ENCODE measurements at regions not wholly inside any gene's neighbourhood (a gene's known extent, or its start where the extent isn't known, plus 50 kb on each side); places are given as distances from the start of the nearest gene placed in this dataset.

DNA sequence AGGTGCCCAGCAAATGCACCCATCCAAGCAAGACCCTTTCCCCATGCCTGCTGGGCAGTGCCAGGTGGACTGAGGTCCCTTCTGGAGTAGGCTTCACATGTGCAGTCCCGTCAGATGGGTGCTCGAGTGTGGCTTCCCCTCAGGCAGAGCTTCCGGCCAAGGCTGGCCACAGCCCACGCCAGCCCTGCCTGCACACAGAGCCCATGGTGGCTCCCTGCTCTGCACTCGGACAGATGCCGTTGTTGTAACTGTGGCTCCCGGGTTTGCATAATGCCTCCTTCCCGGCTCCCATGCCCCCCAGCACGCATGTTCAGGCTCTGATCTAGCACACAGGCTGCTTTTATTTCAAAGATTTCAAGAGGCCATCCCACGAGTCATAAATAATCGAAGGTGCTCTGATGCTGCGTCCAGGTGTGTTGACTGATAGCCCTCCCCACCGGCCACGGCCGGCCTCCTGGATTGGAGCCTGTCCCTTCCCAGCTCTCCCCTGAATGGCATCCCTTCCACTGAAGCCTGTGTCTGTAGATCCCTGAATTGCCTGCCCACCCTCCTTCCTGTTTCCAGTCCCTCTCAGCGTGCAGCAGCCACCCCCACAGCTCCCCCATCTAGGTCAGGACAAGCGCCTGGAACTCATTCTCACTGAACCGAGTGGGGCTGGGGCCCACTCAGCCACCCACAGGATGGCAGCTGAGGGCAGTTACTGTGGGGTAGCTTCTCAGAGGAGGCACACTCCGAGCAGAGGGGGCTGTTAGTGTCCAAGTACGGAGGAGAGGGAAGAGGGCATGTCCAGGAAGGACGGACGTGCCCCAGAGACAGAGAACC is 100.0 kb upstream of the LINGO1 start:
- no peak for DNase-seq (ENCODE audit: low spot score)

DNA sequence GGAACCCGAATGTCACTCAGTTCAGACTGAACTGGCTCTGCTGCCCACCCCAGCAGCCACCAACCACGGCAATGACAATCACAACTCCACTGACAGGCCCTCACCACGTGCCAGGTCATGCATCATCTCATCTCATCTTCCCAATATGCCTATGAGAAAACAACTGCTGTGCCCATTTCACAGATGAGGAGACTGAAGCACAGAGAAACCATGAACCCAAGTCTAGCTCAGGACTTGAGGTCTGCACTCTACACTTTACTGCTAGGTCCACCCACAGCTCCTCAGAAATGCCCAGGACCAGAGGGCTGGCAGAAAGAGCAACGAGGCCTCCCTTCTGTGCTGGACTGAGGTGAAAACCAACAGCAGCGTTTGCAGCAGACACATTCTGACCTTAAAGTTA is 99.2 kb upstream of the LINGO1 start:
- no peak for DNase-seq (ENCODE audit: low spot score)

DNA sequence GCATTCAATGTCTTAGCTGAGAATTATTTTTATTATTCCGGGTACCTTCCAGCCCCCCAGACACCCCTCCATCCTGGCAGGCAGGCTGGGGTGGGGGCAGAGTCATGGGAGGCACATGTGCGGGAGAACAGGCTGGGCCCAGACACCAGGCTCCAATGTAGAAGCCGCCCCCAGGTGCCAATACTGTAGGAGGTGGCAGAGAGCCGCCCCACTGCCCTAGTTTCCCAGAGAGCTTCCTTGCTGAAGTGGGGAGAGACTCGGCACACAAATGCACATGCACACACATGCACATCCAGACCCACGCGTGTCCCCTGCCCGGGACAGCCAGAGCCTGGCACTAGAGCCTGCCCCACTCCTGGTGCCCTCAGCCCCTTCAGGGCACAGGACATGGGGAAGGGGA is 98.4 kb upstream of the LINGO1 start:
- DNase-seq (ENCODE audit: low spot score) = no peak

DNA sequence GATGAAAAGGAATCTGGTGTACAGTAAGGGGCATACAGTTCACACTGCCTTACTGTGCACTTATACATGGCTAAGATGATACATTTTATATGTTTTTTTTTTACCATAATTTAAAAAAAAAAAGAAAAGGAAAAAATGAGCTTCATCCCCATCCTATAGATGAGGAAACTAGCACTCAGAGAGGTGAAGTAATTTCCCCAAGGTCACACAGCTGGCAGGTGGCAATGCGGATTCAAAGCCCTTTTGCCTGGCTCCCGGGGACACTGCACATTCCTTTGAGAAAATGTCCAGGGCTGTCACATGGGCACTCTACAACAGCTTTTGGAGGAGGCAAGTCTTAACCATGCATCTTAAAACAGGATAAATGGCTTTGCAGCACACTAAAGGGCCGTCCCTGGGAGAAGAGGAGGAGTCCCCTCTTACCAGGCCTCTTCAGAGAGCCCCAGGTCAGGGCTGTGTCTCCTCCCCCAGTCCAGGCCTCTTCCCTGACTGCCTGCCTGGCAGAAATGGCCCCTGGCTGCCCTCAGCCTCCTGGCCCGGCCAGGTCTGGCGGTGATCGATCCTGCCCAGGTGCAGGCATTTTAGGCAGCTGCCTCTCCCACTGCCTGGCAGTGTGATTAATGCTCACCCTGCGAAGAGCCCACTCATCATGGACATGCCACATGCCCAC is 95.1 kb upstream of the LINGO1 start:
- DNase-seq (ENCODE audit: low spot score) = no peak

DNA sequence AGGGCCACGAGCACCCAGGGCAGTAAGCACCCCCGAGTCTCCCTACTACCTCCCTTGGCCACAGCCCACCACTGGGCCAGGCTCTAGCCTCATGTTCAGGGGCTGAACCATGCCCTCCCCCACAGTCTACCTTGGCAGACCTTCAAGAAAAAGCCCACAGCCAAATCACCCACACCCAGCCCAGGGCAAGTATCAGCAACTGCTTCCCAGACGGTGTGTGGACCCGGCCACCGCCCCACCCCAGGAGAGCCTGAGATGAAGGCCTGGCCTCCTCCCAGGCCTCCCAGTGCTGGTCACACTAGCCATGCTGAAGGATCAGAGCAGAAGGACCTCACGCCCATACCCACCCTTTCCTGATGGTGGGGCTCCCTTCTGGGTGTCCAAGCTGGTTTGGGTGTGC is 92.0 kb upstream of the LINGO1 start:
- no peak for DNase-seq (ENCODE audit: low spot score)

DNA sequence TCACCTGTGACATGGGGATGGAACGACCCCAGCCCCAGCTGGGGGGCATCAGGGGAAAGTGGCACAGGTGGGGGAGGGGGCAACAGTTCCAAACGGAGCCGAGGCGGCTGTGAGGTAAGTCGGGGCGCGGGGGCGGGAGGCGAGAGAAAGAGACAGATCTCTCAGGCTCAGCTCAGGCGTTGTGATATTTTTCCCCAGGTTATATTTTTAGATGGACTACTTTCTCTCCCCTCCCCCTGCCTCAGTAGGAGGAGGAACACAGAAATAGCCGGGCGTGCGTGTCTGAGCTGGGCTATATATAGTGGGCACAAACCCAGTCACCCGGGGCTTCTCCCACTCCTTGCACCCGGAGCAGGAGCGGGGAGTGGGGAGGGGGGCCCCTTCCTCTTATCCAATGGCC is 91.0 kb upstream of the LINGO1 start:
- DNase-seq (ENCODE audit: low spot score) = no peak

DNA sequence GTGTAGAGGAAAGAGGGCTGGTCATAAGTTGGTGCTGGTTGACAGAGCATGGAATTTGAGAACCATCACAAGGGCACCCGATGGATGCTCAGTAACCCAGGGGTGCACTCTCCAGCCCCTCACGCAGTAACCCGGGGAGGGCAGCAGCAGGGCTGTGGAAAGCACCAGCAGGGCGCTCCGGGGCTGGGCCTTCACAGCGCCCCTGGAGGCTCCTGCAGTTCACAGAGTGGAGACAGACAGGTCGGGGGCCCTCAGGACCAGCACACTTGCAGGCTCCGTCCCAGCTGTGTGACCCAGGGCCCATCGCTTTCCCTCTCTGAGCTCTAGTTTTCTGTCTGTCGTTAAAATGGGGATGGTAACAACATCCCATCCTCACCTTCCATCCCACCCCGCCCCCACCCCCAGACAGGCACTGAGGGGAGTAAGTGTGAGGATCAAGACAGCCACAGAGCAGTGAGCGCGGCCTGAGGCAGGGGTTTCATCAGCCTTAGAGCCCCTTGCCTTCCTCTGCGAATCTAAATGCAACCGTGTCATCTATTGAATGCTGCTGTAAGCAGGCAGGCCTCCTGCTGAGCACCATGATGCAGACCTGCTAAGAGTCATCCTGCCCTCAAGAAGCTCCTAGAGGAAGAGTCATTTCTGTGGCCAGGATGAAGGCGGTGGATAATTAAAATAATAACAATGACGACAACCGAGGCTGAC is 90.2 kb upstream of the LINGO1 start:
- no peak for DNase-seq (ENCODE audit: low spot score)

DNA sequence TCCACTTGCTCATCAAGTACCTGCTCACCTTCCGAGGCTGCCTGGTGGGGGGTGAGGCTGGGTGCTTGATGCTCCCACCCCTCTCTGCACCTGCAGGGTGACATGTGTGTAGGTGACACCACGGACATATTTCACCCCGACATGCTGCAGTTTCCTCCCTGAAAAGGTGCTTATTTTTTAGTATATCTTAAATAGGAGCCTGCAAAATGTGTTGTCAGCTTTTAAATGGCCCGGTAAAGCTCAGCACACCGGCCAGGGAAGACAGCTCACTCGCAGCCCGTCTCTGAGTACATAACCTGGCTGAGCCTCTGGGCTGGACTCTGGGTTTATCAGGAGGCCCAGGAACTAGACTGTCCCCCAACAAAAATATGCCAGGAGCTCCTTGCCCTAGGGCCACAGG is 89.3 kb upstream of the LINGO1 start:
- DNase-seq (ENCODE audit: low spot score) = no peak

DNA sequence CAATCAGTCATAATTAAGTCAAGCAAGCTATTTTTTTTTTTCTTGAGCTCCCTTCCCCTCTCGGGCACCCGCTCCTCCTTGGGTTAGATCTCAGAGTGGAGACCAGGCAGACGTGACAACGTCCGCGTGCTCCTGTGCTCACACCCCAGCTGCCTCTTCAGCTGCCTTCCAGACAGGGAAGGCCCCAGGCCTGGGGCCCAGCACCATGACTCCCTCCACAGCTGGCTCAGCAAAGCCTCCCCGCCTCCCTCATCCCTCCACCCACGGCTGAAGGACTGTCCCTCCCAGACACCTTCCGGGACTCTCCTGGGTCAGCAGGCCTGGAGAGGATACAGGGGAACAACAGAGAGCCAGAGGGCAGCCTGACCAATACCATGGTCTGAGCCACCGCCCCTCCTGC is 87.9 kb upstream of the LINGO1 start:
- no peak for DNase-seq (ENCODE audit: low spot score)

DNA sequence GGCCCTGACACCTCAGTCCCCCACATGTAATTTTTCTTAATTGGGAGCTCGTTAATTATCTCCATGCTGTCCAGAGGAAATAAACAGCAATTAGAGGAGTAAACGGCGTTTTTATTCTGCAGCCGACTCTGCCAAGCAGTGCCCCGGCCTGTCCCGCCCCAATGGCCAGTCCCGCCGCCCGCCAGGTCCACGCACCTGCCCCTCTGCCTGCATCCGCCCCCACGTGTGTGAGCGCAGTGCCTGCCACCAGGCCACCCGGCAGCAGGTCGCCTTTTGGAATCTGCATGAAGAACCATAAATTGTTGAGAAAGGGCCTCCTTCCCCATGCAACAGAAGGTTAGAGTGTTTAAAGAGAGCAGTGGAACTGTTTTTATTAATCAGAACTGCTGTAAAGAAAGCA is 87.5 kb upstream of the LINGO1 start:
- DNase-seq (ENCODE audit: low spot score) = no peak

DNA sequence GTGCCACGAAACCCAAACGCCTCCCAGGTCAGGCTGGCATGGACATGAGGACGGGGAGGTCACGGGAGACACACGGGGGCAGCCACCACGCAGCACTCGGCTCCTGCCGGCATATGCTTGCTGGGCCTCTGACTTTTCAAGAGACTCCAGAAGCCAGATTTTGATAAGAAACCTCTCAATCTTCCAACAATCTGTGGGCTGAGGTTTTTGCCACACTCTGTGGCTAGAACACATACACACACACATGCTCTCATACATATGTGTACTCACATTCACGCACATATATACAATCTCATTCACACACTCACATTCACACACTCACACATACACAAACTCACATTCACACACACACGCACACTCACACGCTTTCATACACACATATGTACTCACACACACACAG is 86.7 kb upstream of the LINGO1 start:
- DNase-seq (ENCODE audit: low spot score) = no peak

DNA sequence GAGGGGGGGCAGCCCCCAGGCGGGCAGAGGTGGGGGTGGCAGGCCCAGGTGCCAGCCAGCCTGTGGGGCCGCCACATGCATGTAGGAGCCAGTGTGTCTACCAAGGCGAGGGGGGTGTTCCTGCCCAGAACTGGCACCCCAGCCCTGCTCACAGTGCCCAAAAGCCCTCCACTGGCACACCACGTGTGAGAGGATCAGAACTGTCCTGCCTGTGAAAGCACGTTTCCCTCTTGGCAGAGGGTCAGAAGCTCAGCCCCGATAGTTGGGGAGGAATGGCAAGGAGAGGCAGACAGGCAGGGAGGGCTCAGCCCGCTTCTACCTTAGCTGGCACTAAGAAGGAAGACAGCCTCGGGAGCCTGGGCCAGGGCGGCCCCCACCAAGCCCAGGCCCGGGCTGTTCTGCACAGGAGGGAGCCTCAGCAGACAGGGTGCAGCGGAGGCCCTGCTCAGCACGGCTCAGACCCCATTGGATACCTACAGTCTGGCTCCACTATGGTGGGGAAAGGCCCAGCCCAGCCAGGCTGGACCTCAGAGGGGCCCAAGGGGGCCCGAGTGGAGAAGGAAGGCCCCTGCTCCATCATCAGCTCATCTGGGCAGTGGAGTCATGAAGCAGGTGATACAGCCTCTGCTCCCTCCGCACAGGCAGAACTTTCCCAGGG is 84.8 kb upstream of the LINGO1 start:
- no peak for DNase-seq (ENCODE audit: low spot score)

DNA sequence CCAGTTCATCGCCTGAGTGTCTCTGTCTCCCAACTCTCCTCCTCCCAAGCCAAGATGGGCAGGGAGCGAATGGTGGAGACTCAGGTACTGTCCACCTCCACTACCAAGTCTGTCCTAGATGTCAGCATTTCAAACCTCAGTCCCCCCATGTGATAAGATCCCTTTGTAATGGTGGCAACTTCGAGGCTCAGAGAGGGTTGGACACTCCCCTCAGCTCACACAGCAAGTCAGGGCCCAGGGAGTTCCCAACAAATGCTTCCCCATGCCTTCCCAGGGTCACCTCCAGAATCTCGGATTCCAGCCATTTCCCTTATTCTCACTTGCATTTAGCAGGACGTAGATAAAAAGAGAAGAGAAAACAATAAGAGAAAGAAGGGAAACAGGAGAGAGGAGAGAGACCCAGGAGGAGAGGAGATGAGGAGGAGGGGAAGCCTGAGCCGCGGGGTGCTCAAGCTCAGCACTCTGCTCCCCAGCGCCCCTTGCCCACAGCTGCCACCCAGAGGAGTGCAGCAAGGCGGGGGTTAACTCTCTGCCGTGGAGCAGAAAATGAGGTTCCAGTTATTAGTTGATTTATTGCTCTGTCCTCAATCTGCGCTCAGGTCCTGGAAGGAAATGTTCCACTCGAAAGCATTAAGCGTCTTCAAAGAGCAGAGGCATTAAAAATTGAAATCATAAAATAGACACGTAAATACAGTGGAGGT is 84.1 kb upstream of the LINGO1 start:
- DNase-seq (ENCODE audit: low spot score) = no peak

DNA sequence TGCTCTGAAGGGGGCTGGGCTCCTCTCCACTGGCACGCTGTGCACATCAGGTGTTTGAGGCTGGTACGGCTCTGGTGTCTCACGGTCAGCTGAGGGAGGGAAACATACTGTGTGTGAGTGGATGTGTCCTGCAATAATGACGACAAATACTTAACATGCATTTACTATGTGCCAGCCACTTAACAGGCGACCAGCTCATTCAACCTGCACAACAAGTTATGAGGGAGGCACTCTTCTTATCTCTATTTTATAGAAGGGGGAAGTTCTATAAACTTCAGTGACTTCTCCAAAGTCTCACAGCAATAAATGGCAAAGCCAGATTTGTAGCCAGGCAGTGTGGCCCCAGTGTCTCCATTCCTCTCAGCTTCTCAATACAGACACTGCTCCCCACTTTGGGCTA is 83.1 kb upstream of the LINGO1 start:
- DNase-seq (ENCODE audit: low spot score) = no peak

DNA sequence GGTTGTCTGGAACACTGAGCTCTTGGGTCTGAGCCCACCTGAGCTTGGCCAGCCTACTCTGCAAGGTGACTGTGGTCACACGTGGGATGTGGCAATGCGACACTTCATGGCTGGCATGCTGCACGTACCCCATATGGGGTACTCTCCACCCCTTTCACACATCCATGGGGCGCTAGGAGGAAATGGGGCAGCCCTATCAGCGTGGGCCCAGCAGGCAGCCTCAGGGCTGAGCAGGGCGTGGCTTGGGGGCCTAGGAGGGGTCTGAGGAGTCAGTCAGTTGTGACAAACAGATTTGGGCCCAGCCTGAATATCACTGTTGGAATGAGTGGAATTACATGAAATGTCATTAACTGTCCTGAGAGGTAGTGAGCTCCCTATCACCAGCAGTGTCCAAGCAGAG is 82.3 kb upstream of the LINGO1 start:
- no peak for DNase-seq (ENCODE audit: low spot score)

DNA sequence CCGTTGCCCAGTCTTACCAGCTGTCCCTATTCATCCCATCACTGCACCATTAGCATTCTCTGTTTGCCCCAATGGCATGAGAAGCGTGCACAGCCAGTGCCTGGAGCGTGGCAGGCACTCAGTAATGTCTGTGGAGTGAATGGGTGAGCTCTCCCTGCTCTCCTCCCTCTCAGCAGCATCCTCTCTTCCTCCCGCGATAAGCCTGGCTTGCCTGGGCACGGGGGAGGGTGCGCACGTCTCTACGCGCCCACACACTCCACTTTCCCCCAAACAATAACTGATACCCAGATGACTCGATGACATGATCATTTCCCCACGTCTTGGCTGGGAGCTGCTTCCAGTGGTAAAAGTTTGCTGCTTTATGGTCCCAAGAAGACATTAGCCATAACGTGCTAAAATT is 81.8 kb upstream of the LINGO1 start:
- DNase-seq (ENCODE audit: low spot score) = no peak

DNA sequence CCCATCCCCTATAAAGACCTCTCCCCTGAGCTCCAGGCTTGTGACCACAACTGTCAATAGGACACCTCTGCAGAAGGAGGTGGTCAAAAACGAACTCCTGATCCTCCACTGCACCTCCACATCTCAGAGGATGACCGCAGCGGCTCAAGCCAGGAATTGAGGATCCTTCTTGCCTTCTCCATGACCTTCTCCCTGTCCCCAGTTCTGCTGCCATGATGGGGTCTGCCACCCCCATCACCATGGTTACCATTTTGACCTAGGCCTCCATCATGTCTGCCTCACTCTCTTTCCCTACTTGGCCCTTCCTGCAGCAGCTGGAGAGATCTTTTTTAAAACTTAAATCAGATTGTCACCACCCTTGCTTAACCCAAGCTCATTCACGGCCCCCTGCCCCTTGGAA is 81.3 kb upstream of the LINGO1 start:
- DNase-seq (ENCODE audit: low spot score) = no peak

DNA sequence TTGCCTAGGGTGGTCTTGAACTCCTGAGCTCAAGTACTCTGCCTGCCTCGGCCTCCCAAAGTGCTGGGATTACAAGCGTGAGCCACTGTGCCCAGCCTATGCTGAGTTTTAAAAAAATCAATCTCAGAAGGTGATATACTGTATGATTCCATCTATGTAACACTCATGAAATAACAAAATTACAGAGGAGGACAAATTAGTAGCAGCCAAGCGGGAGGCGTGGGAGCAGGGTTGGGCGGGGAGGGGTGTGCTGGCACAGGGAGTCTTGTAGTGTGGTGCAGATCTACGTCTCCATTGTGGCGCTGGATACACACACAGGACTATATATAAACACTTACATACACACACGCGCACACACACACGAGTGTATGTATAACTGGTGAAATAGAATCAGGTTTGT is 80.6 kb upstream of the LINGO1 start:
- DNase-seq (ENCODE audit: low spot score) = no peak

DNA sequence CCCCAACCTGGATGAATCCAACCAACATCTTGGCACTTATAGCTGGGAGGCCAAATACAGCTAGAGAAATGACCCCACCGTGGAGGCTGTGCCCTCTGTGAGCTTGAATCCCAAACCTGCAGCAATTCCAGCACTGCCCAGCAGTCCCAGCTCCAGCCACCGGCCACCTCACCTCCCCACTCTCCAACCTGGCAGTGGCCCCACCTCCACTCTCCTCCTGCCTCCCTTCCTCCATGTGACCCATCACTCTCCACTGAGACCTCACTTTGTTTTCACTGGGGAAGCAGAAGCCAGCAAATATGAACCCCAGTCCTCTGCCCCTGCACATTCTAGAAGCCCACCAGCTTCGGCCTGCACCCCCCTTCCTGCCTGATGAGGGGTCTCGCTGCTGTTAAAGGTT is 79.7 kb upstream of the LINGO1 start:
- no peak for DNase-seq (ENCODE audit: low spot score)

DNA sequence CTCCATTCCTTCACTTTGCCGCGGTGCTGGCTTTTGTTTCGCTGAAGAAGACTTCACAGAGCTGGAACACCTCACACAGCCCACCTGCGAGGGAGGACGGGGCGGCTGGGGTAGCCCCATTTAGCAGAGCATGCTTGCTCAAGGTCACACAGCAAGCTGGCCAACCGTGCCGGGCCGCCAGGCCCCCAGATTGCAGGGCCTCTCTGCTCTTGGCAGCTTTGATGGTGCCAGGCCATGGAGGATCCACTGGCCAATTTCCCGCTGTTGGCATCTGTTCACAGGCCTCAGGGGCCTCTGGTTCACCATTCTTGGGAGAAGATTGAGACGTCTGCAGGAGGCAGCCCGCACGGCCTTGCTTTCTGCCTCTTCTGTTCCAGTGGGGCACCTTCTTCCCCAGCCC is 77.9 kb upstream of the LINGO1 start:
- DNase-seq (ENCODE audit: low spot score) = no peak

DNA sequence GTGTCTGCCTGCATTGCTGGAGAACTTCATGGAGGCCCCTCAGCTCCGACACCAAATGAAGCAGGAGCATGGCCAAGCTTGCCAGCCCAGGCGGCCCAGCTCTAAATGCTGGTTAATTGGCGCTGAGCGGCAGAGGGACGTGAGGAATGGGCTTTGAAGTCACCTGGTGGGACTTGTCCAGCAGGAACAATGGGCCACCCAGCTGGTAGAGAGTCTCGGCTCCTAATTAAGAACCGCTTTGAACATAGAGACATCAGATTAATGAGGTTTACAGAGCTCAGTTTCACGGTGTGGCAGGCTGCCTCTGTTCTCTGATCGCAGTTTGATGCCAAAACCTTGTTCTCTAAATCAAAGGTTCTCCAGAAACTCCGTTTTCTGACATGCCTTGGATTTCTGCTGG is 77.5 kb upstream of the LINGO1 start:
- DNase-seq (ENCODE audit: low spot score) = no peak

Data from ecto neural progenitor cell (in vitro differentiated cells).